ENCODE measurements at regions not wholly inside any gene's neighbourhood (a gene's known extent, or its start where the extent isn't known, plus 50 kb on each side); places are given as distances from the start of the nearest gene placed in this dataset.

DNA sequence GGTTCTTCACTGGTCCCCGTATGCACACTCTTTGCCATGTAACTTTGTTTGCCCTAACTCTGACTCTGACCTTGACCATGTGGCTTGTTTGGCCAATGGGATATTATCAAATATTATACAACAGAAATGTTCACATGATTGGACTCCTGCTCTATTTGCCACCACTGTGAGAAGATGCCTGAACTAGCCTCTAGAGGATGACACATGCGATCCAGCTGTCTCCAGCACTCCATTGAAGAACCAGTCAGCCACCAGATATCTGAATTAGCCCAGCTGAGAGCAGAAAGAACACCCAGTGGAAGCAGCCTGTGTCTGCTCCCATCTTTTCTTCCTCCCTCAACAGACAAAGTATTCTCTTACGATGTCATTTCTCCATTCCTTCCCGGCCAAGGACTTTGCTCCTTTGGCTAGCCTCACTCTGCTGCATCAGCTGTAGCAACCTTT, 412.1 kb downstream of the IRS1 start (continued):
- TF ChIP-seq FOXJ3 (CRISPR knock-in tag; IDR thresholded peaks at IDR 0.05; ENCODE audit: borderline replicate concordance) (peak; percentile 38; the same call in 1 of the 2 replicates), SOX6 (IDR thresholded peaks at IDR 0.05) (no peak), SOX6 (CRISPR knock-in tag; IDR thresholded peaks at IDR 0.05) (peak; percentile 53; the same call in 1 of the 2 replicates), FOXK1 (CRISPR knock-in tag; IDR thresholded peaks at IDR 0.05; ENCODE audit: borderline replicate concordance, low read depth) (peak; percentile 30; the same call in 1 of the 2 replicates), SOX13 (IDR thresholded peaks at IDR 0.05) (no peak), SOX13 (CRISPR knock-in tag; conservative IDR thresholded peaks at IDR 0.05 in 1 of 2, IDR thresholded peaks at IDR 0.05 in 1 of 2) (peak in 1 of 2 experiments; percentile 36; a peak in 1 of 4 replicates), NCOR1 (IDR thresholded peaks at IDR 0.05; ENCODE audit: borderline replicate concordance, low read length) (peak; percentile 39; the same call in 1 of the 2 replicates), HNF4A (CRISPR knock-in tag; IDR thresholded peaks at IDR 0.05) (peak; percentile 78), NCOA2 (CRISPR knock-in tag; IDR thresholded peaks at IDR 0.05) (0 out of 2 replicates have a peak, but pooled peaks have one; percentile 6), MIER3 (CRISPR knock-in tag; IDR thresholded peaks at IDR 0.05; ENCODE audit: borderline replicate concordance) (no peak), ZNF670 (CRISPR knock-in tag; IDR thresholded peaks at IDR 0.05; ENCODE audit: borderline replicate concordance) (peak; percentile 100), EHMT2 (IDR thresholded peaks at IDR 0.05; ENCODE audit: borderline replicate concordance, low read depth, low read length) (peak; percentile 65; the same call in 1 of the 2 replicates), RAD51 (IDR thresholded peaks at IDR 0.05; ENCODE audit: borderline replicate concordance) (no peak), ZNF124 (CRISPR knock-in tag; IDR thresholded peaks at IDR 0.05) (peak; percentile 21; the same call in 1 of the 2 replicates), NPAS2 (CRISPR knock-in tag; IDR thresholded peaks at IDR 0.05; ENCODE audit: borderline replicate concordance) (no peak), TBX3 (IDR thresholded peaks at IDR 0.05; ENCODE audit: borderline replicate concordance) (0 out of 2 replicates have a peak, but pooled peaks have one; percentile 10), HDAC2 (CRISPR knock-in tag; IDR thresholded peaks at IDR 0.05) (0 out of 2 replicates have a peak, but pooled peaks have one; percentile 30)
- TF ChIP-seq, protein P1, sequence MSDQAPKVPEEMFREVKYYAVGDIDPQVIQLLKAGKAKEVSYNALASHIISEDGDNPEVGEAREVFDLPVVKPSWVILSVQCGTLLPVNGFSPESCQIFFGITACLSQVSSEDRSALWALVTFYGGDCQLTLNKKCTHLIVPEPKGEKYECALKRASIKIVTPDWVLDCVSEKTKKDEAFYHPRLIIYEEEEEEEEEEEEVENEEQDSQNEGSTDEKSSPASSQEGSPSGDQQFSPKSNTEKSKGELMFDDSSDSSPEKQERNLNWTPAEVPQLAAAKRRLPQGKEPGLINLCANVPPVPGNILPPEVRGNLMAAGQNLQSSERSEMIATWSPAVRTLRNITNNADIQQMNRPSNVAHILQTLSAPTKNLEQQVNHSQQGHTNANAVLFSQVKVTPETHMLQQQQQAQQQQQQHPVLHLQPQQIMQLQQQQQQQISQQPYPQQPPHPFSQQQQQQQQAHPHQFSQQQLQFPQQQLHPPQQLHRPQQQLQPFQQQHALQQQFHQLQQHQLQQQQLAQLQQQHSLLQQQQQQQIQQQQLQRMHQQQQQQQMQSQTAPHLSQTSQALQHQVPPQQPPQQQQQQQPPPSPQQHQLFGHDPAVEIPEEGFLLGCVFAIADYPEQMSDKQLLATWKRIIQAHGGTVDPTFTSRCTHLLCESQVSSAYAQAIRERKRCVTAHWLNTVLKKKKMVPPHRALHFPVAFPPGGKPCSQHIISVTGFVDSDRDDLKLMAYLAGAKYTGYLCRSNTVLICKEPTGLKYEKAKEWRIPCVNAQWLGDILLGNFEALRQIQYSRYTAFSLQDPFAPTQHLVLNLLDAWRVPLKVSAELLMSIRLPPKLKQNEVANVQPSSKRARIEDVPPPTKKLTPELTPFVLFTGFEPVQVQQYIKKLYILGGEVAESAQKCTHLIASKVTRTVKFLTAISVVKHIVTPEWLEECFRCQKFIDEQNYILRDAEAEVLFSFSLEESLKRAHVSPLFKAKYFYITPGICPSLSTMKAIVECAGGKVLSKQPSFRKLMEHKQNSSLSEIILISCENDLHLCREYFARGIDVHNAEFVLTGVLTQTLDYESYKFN (CRISPR knock-in tag; conservative IDR thresholded peaks at IDR 0.05): 0 out of 2 replicates have a peak, but pooled peaks have one; percentile 33
- TF ChIP-seq, protein P2, sequence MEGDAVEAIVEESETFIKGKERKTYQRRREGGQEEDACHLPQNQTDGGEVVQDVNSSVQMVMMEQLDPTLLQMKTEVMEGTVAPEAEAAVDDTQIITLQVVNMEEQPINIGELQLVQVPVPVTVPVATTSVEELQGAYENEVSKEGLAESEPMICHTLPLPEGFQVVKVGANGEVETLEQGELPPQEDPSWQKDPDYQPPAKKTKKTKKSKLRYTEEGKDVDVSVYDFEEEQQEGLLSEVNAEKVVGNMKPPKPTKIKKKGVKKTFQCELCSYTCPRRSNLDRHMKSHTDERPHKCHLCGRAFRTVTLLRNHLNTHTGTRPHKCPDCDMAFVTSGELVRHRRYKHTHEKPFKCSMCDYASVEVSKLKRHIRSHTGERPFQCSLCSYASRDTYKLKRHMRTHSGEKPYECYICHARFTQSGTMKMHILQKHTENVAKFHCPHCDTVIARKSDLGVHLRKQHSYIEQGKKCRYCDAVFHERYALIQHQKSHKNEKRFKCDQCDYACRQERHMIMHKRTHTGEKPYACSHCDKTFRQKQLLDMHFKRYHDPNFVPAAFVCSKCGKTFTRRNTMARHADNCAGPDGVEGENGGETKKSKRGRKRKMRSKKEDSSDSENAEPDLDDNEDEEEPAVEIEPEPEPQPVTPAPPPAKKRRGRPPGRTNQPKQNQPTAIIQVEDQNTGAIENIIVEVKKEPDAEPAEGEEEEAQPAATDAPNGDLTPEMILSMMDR (CRISPR knock-in tag; IDR thresholded peaks at IDR 0.05): 0 out of 2 replicates have a peak, but pooled peaks have one; percentile 14
- TF ChIP-seq, protein P3, sequence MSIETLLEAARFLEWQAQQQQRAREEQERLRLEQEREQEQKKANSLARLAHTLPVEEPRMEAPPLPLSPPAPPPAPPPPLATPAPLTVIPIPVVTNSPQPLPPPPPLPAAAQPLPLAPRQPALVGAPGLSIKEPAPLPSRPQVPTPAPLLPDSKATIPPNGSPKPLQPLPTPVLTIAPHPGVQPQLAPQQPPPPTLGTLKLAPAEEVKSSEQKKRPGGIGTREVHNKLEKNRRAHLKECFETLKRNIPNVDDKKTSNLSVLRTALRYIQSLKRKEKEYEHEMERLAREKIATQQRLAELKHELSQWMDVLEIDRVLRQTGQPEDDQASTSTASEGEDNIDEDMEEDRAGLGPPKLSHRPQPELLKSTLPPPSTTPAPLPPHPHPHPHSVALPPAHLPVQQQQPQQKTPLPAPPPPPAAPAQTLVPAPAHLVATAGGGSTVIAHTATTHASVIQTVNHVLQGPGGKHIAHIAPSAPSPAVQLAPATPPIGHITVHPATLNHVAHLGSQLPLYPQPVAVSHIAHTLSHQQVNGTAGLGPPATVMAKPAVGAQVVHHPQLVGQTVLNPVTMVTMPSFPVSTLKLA (IDR thresholded peaks at IDR 0.05): no peak
